CD4-positive, alpha-beta T cell treated with Interleukin-10 for 1 hour (primary cell): ENCODE measurements at regions not wholly inside any gene's neighbourhood (a gene's known extent, or its start where the extent isn't known, plus 50 kb on each side); places are given as distances from the start of the nearest gene placed in this dataset.

Source experiments
- DNase-seq: peaks from one replicate; pipeline ENCODE4 v3.0.0-alpha.2; 2020

GRCh38 chr7:130881091-130881798 lies 147.2 kb upstream of the KLF14 start:
- DNase-seq, result no peak

GRCh38 chr7:130881799-130882141 lies 147.8 kb upstream of the KLF14 start:
- no peak for DNase-seq

DNA sequence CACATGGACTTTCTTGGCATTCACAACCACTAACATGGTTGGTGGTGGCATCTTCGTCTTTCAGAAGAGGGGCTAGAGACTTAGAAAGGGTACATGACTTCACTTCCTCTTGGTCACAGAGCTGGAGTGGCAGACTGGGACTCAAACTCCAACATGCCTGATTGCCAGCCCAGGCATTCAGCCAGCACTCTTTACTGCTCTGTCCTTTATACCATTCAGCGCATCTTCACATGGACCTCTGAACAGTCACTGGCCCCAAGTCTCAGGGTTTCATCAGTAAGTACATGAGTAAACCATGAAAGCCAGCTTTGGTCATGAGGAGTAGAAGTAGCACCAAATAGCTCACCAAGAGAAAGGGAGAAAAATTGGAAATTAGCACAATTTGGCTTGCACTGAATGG lies 148.4 kb upstream of the KLF14 start:
- DNase-seq, result no peak

- no peak for DNase-seq
Observed at GRCh38 chr7:130883928-130884327, 149.9 kb upstream of the KLF14 start.

GRCh38 chr7:130884437-130885417 lies 150.7 kb upstream of the KLF14 start:
- no peak for DNase-seq

DNA sequence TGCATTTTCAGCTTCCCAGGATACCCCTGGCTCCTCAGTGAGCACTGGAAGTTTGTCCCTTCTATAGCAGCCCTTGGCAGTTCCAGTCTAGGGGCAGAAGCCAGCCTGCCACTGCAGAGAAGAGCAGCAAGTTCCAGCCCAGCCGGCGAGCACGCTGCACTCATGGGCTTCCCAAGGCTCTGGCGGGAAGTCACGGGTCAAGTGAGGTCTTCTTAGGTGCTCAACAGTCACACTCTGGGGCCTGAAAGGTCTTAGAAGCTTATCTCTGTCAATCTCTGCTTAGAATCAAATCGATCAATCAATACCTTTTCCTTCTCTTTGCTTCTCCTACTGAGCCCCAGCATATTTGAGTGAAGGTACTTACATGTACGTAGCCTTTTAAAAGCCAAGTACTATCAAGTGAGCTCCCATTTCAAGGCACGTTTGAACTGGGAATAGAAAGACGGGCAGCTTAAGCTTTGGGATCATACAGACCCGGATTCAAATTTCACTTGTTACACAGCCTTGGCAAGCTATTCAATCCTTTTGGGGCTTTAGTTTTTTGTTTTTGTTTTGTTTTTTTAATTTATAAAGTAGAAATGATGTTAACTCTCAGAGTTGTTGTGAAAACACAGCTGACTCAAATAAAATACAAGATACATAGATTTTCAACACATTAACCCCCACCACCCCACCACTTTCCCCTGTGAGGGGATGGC lies 152.6 kb upstream of the KLF14 start:
- DNase-seq, result no peak

DNA sequence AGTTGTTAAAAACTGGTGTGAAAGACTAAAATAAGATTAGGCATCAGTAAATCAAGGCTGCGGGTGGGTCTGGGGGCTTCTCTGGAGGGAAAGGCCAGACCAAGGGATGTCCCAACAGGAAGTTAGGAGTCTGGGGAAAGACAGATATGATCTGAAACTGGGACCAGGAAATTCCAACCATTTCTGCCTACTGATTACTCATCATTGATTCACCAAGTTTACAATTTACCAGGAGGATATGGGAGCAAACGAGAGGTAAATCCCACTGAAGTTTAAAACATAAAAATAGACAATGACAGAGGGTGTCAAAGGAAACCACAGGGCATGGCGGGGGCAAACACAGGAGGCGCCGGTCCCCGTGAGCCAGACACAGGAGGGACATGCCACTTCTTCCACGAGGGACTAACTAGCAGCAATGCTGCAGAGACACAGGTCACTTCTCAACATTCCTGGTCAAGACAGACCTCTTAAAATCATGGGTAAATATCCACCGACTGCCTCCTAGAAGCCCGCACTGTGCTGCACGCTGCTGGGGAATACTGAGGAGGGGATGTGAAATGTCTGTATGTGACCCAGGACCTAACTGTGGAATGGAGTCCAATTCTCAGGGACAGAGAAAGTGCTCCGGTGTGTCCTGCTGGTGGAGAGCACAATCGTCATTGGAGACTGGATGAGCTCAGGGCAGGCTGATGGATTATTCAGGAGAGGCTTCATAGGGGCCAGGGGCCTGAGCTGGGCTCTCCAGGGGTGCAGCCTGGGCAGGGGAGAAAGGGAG lies 153.4 kb upstream of the KLF14 start:
- no peak for DNase-seq

DNA sequence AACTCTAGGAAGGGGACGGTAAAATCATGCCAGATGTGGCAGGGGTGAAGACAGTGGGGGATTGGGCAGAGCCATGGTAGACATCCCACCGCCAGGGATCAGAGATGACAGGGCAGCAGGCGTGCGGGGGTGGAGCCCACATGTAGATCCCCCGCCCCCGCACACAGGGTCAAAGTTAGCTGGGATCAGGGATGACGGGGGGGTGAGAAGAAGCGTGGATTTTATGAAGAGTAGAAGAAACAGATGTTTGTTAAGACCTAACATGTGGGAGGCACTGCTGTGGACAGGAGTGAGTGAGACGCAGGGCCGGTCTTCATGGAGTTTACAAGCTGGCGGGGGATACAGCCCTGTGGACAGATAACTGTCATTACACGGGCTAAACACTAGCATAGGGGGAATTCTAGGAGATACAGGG lies 154.0 kb upstream of the KLF14 start:
- no peak for DNase-seq

- no peak for DNase-seq
Observed at GRCh38 chr7:130888468-130888867, 154.5 kb upstream of the KLF14 start.

DNA sequence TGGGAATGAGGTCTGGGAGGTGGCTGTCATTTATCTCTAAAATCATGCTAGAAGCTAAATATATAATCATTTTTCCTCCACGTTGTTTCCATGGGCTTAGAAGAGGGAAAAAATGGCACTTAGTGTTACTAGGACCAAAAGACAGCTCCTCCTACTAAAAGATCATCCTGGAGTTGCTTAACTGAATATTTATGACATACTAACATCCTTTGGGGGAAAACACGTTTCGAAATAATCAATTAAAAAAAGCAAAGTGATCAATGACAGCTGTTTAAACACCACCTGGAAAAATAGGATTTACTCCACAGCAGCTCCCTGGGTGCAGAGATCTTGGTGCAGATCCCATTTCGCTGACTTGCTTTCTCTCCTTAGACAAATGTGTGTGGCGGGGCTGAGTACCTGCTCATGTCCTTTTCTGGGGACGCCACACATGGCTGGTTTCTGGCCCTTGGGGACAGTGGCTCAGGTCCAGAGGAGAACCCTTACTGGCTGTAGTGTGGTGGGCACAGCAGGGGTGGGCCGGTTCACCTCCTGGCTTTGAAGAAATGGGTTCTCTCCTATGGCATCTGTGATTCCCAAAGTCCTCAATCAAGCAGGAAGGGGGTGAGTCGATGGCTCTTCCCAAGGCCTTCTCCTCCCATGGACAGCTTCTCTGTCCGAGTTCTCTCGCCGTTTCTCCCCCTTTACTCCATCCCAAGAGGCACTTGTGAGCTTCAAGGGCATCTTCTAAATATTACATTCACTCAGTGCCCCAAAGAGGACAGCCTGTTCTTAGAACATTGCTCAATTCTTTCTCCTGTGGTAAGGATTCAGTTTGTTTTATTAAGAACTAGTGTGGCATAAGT lies 156.4 kb upstream of the KLF14 start:
- no peak for DNase-seq

DNA sequence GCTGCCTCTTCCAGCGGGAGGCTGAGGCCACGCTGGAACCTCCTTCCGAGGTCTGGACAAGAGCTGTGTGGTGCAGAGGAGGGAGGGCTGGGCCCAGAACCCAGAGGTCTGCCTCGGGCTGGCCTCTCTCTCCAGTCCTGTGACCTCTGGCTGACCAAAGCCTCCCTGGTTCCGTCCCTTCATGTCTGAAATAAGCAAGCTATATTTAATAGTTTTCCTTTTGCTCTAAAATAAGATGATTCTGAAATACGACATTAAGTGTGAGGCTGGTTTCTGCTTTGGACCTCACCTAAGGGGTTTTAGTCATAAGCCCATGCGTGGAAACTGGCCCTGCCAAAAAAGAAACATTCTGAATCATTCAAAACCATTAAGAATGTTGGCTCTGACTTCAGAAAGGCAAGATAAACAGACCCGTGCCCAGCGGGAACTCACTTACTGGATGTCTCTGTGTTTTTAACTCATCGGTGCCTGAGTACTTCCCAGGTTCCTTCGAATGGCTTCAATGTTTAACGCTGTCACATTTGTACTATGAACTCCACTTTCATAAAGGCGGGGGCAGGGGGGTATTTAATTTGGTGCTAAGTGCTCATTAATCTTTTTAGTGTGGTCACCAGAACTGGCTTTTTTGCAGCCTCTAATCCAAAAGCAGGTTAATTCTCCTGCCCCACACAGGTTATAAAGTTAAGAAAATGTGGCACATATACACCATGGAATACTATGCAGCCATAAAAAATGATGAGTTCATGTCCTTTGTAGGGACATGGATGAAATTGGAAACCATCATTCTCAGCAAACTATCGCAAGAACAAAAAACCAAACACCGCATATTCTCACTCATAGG lies 157.5 kb upstream of the KLF14 start:
- DNase-seq, result no peak

DNA sequence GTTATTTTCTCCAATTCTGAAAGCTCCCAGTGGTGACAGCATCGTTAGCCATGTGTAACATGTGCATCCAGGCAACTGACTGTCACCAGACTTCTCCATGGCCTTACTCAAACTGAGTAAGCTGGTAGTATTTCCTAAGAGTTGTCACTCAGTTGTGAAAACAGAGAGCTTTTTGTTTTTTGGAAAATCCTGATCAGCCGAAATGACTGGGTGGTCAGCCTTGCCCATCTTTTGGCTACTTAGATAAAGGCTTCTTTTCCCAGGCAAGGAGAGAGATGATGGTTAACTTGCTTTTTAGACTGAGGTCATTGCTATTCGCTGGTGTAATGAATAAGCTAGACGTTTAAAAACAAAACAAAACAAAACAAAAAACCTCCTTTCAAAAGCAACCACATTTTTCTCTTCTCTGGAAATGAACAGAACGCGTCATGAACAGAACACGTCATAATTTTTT lies 159.5 kb upstream of the KLF14 start:
- DNase-seq, result no peak

- DNase-seq, result no peak
Observed at GRCh38 chr7:130894146-130894908, 160.3 kb upstream of the KLF14 start.

DNA sequence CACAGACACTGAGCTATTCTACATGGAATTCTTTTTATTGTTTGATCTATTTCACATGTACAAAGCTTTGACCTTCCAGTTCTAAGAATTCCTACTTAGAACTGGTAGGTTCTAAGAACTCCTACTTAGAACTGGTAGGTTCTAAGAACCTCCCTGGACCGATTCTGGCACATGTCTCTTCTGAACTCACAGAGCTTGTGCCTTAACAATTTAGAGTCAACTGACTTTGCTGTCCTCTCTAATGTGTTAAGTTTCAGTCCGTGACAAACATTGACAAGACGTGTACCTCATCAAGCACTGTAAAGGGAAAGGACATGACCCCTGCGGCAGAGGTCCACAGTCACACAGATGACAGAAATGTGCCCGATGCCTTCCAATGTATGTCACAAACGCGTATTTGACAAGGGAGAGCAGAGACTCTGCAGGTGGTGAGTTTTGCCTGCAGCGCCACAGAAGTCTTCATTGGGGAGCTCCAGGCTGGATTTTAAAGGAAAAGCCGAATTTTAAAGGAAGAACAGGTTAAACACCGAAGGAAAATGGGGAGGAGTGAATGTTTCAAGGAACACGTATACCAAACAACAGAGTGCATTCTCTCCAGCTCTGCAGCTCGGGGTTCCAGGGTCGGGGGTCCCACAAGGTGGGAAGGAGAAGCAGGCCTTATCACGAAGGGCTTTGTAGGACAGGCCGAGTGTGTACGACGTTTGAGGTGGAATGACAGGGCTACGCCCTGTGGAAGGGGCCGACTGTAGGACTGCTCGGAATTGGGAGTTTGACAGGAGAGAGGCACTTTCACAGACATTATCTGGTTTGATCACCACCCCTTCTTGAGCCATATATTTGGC lies 161.1 kb upstream of the KLF14 start:
- no peak for DNase-seq

- no peak for DNase-seq
Observed at GRCh38 chr7:130896051-130896881, 162.3 kb upstream of the KLF14 start.

GRCh38 chr7:130896898-130897514 lies 163.0 kb upstream of the KLF14 start:
- peak; percentile 82 for DNase-seq
